OCI-LY7 (cell line): ENCODE measurements at regions not wholly inside any gene's neighbourhood (a gene's known extent, or its start where the extent isn't known, plus 50 kb on each side); places are given as distances from the start of the nearest gene placed in this dataset.

ENCODE experiments used
- EZH2phosphoT487 ChIP-seq: fragments of 200-600 bp; sonication (generic); IDR thresholded peaks from 2 replicates; pipeline ENCODE4 v1.6.1; 2018; ENCODE audit warnings: low read depth, borderline replicate concordance, mild to moderate bottlenecking, mixed run types, antibody characterized with exemption, low read length, moderate library complexity, mixed read lengths
- TF ChIP-seq, protein P1 (sequence below): fragments of 200-600 bp; sonication (generic); conservative IDR thresholded peaks from 2 replicates; pipeline ENCODE4 v1.5.1; 2014; ENCODE audit warnings: mild to moderate bottlenecking, antibody characterized with exemption, low read length, moderate library complexity, mixed read lengths

- TF ChIP-seq, protein P1, sequence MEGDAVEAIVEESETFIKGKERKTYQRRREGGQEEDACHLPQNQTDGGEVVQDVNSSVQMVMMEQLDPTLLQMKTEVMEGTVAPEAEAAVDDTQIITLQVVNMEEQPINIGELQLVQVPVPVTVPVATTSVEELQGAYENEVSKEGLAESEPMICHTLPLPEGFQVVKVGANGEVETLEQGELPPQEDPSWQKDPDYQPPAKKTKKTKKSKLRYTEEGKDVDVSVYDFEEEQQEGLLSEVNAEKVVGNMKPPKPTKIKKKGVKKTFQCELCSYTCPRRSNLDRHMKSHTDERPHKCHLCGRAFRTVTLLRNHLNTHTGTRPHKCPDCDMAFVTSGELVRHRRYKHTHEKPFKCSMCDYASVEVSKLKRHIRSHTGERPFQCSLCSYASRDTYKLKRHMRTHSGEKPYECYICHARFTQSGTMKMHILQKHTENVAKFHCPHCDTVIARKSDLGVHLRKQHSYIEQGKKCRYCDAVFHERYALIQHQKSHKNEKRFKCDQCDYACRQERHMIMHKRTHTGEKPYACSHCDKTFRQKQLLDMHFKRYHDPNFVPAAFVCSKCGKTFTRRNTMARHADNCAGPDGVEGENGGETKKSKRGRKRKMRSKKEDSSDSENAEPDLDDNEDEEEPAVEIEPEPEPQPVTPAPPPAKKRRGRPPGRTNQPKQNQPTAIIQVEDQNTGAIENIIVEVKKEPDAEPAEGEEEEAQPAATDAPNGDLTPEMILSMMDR = no peak
- TF ChIP-seq EZH2phosphoT487 = no peak
These were observed 277.2 kb upstream of the EPHA6 start for GRCh38 chr3:96537165-96537564.
